Tibial artery (tissue), 4 donors: ENCODE measurements at regions not wholly inside any gene's neighbourhood (a gene's known extent, or its start where the extent isn't known, plus 50 kb on each side); places are given as distances from the start of the nearest gene placed in this dataset.

Experiments used
- DNase-seq, 2 donors: peaks; one replicate each; pipeline ENCODE4 v3.0.0-alpha.2; 2019
- H3K27ac ChIP-seq, 2 donors: fragments of 200-600 bp; sonication (generic) in 1 of 2; 1 replicate in 1 of 2; 2 replicates in 1 of 2; pipeline ENCODE4 v1.5.1; 2018 to 2019; ENCODE audit warnings: mild to moderate bottlenecking in 1 of 2
- H3K27me3 ChIP-seq, 2 donors: fragments of 200-600 bp; sonication (generic) in 1 of 2; one replicate each; pipeline versions ENCODE4 v1.5.1 to v1.6.0; 2016 to 2019
- H3K36me3 ChIP-seq, 3 donors: fragments of 200-600 bp; sonication (generic) in 2 of 3; one replicate each; pipeline ENCODE4 v1.5.1; 2016 to 2019; ENCODE audit warnings: mild to moderate bottlenecking in 2 of 3
- H3K4me1 ChIP-seq, 4 donors: fragments of 200-600 bp; sonication (generic) in 2 of 4; 1 replicate in 3 of 4; 2 replicates in 1 of 4; pipeline ENCODE4 v1.5.1; 2016 to 2019
- H3K4me3 ChIP-seq, 2 donors: fragments of 200-600 bp; sonication (generic) in 1 of 2; 1 replicate in 1 of 2; 2 replicates in 1 of 2; pipeline ENCODE4 v1.5.1; 2018 to 2019; ENCODE audit warnings: mild to moderate bottlenecking in 2 of 2
- H3K9me3 ChIP-seq, 3 donors: fragments of 200-600 bp; sonication (generic) in 1 of 3; one replicate each; pipeline ENCODE4 v1.5.1; 2016 to 2019
- CTCF ChIP-seq, 2 experiments: fragments of 200-600 bp in 1 of 2; fragments of 450-650 bp in 1 of 2; IDR thresholded peaks; one replicate each; pipeline ENCODE4 v1.5.1; 2017 to 2019; ENCODE audit warnings: antibody characterized with exemption in 2 of 2, mild to moderate bottlenecking in 1 of 2, moderate library complexity in 1 of 2
- intact Hi-C: fragments of 100-400 bp; cut with DNase I; formaldehyde crosslinking; loops from one replicate; pipeline ENCODE4 v1.15.0; 2023; ENCODE audit warnings: low total_unique reads

DNA sequence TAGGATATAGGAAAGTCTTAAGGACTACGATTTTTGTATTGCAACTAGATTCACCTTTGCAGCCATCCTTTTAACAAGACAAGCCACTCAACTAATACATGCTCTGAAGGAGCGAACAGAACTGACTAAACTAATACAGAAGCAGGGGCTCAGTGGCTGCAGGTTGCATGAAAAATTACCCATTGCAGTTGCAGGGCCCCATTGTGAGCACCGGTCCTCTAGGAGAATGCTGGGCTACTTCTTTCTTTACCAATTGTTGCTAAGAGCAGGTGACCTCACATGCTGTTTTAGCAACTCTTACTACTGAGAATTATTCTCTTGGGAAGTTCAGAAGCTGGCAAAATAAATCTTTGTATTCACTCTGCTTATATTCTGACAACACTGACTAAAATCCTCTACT lies 64.0 kb upstream of the ANKRD1 start:
- intact Hi-C loops, result no loop called here
- TF ChIP-seq CTCF (IDR thresholded peaks at IDR 0.05), result no peak
- no peaks in the 10 kb centered on the region for H3K9me3 ChIP-seq
- peaks cover 0 to 13% (median 0%) of the 10 kb centered on the region in 4 donors for H3K4me1 ChIP-seq
- no peak for DNase-seq
- no peaks in the 10 kb centered on the region for H3K36me3 ChIP-seq
- H3K27me3 ChIP-seq, result no peaks in the 10 kb centered on the region
- H3K27ac ChIP-seq, result no peak overlapping the region
- H3K4me3 ChIP-seq, result no peak overlapping the region

DNA sequence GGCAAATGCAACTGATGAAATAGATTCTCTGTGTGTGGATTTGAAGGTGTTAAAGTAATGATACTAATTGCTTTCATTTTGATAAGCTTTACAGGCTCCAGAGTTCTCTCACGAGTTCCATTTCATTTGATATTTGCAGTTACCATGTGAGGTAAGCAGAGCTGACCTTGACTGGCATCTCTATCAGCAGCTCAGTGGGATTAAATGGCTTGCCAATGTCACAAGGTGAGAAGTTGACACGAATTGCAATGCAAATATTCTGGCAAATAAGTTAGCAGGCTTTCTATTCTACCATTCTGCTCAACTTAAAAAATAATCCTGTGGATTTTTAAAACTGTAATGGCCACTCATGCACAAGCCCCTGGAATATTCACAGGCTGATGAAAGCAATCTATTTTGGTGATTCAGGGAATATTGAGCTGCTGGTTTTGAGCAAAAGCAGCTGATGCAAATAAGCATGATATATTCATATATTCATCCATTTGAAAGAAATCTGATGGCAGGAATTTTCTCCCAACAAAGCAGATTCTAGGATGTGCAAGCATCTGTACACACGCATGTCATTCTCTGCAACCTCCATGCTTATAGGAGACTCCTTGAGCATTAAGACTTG lies 64.5 kb upstream of the ANKRD1 start:
- Histone ChIP-seq H3K4me1 (peaks cover 0 to 13% (median 0%) of the 10 kb centered on the region in 4 donors), H3K9me3 (no peaks in the 10 kb centered on the region), H3K36me3 (no peaks in the 10 kb centered on the region), H3K27ac (no peak overlapping the region), H3K27me3 (no peaks in the 10 kb centered on the region), H3K4me3 (no peak overlapping the region)
- intact Hi-C loops, result no loop called here
- TF ChIP-seq CTCF (IDR thresholded peaks at IDR 0.05), result no peak
- DNase-seq, result no peak

DNA sequence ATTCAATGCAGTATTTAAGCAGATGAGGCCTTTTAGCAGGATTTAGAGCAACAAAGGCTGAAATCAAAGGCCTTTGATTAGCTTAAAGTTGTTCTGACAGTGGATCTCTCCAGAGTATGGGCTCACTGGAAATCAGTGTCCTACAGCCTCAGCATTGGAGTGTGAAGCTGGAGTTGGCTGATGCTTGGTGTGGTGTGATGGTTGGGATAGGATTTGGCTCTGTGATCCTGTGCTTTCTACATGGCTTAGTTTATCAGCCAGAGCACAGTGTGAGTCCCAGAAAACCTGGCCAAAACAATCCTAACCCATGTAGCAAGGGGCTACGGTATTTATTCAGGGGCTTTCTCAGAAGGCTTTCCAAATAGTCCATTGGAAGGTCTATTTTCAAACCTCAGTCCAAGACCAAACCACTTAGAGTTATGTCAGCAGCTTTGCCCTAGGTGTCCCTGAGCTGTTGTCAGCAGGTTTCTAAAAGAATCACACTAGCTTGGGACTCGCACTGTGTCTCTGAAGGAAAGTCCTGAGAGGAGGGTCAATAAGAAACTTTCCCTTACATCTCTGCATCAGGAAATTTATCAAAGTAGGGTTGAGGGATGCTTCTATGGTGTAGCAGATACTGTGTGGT lies 65.4 kb upstream of the ANKRD1 start:
- no peak for TF ChIP-seq CTCF (IDR thresholded peaks at IDR 0.05)
- intact Hi-C loops, result no loop called here
- H3K4me3 ChIP-seq, result no peak overlapping the region
- DNase-seq, result no peak
- no peak overlapping the region for H3K27ac ChIP-seq
- no peaks in the 10 kb centered on the region for H3K36me3 ChIP-seq
- H3K9me3 ChIP-seq, result no peaks in the 10 kb centered on the region
- H3K4me1 ChIP-seq, result peaks cover 0 to 13% (median 0%) of the 10 kb centered on the region in 4 donors
- no peaks in the 10 kb centered on the region for H3K27me3 ChIP-seq

DNA sequence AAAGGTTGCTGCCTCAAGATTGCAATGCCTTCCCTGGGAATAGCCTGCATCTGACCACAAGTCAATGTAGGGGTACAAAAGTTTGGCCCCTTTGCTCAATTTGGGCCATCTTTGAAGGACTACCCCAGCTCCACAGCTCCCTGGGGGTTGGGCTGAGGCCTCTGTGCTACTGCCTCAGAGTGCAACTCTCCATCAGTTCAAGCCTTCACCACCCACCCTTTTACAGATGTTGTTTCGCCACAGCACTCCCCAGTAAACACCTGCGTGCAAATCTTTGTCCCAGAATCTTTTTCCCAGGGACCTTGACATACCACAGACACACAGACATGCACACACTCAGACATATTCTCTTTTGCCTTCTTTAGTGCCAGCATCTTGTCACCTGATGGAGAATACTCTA lies 66.0 kb upstream of the ANKRD1 start:
- no peaks in the 10 kb centered on the region for H3K27me3 ChIP-seq
- peaks cover 0 to 13% (median 0%) of the 10 kb centered on the region in 4 donors for H3K4me1 ChIP-seq
- H3K9me3 ChIP-seq, result no peaks in the 10 kb centered on the region
- DNase-seq, result no peak
- no peak for TF ChIP-seq CTCF (IDR thresholded peaks at IDR 0.05)
- H3K4me3 ChIP-seq, result no peak overlapping the region
- intact Hi-C loops, result no loop called here
- H3K27ac ChIP-seq, result no peak overlapping the region
- no peaks in the 10 kb centered on the region for H3K36me3 ChIP-seq

GRCh38 chr10:90987383-90987782 lies 66.5 kb upstream of the ANKRD1 start:
- no peak overlapping the region for H3K4me3 ChIP-seq
- DNase-seq, result no peak
- TF ChIP-seq CTCF (IDR thresholded peaks at IDR 0.05), result no peak
- H3K27me3 ChIP-seq, result no peaks in the 10 kb centered on the region
- no peaks in the 10 kb centered on the region for H3K9me3 ChIP-seq
- no peaks in the 10 kb centered on the region for H3K36me3 ChIP-seq
- intact Hi-C loops, result no loop called here
- H3K4me1 ChIP-seq, result peaks cover 0 to 13% (median 0%) of the 10 kb centered on the region in 4 donors
- H3K27ac ChIP-seq, result no peak overlapping the region
